GM12874 (cell line): ENCODE measurements at regions not wholly inside any gene's neighbourhood (a gene's known extent, or its start where the extent isn't known, plus 50 kb on each side); places are given as distances from the start of the nearest gene placed in this dataset.

Experiments
- TF ChIP-seq, protein P1 (sequence below): IDR thresholded peaks from 2 replicates; pipeline ENCODE4 v1.5.1; 2011; ENCODE audit warnings: low read depth, mild to moderate bottlenecking, control low read depth, low read length, moderate library complexity; ENCODE audit not compliant: insufficient read depth

DNA sequence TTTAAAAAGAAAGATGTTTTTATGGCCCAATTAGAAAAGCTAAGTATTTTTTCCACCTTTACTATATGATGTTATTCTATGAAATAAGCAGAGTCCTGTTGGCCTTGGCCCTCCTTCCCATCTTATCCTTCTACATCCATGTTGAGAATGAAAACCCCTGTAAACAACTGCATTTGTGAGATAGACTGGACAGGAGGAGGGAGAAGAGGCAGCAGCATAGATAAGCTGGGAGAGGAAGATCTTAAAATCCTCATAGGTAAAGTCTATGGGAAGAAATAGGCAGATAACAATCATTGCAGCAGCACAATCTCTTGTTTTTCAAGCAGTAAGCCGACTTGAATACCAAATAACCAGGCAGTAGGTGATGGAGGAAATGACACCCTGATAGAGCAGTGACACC, 207.6 kb upstream of the PARD3B start:
- TF ChIP-seq, protein P1, sequence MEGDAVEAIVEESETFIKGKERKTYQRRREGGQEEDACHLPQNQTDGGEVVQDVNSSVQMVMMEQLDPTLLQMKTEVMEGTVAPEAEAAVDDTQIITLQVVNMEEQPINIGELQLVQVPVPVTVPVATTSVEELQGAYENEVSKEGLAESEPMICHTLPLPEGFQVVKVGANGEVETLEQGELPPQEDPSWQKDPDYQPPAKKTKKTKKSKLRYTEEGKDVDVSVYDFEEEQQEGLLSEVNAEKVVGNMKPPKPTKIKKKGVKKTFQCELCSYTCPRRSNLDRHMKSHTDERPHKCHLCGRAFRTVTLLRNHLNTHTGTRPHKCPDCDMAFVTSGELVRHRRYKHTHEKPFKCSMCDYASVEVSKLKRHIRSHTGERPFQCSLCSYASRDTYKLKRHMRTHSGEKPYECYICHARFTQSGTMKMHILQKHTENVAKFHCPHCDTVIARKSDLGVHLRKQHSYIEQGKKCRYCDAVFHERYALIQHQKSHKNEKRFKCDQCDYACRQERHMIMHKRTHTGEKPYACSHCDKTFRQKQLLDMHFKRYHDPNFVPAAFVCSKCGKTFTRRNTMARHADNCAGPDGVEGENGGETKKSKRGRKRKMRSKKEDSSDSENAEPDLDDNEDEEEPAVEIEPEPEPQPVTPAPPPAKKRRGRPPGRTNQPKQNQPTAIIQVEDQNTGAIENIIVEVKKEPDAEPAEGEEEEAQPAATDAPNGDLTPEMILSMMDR: no peak

DNA sequence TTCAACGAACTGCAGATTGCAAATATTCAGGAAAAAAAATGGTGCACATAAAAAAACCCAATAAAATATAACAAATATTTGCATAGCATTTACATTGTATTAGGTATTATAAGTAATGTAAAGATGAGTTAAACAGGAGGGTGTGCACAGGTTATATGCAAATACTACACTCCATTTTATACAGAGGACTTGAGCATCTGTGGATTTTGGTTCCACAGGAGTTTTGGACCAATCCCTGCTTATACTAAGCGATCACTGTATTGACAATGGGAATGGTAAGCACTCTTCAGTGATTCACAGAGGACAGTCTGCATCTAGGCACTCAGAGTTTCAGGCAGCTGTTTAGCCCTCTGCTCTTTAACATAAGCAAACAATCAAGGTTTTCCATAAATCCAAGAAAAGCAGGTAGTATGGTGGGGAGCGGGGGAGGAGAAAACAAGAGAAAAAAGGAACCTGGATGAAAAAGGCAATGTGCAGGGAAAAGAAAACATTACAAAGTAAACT, 206.0 kb upstream of the PARD3B start:
- TF ChIP-seq, protein P1: no peak

DNA sequence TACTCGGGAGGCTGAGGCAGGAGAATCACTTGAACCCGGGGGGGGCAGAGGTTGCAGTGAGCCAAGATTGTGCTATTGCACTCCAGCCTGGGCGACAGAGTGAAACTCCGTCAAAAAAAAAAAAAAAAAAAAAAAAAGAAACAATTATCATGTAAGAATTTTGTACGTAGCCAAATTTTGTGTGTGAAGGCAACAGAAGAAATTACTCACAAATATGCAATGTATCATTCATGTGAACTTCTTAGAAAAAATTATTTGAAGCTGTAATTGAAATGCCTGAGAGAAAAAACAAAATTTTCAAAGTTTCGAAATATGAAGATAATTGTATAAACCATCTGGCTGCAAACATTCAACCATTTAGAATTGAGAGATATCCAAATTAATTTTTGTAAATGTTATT, 204.8 kb upstream of the PARD3B start:
- TF ChIP-seq, protein P1: no peak

DNA sequence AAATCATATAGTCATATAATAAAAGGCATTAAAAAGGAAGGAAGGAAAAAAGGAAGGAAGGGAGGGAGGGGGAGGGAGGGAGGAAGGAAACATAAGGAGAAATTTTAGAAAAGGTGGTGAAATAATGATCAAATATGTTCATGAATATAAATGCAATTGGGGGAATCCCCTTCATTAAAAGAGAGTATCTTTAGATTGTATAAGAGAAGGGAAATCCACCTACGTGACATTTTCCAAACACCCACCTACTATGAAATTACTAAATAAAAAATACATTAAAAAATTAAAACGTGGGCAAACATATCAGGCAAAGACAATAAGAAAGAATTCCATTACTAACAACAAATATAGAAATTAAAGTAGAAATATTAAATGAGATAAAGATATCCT, 203.4 kb upstream of the PARD3B start:
- TF ChIP-seq, protein P1: no peak

DNA sequence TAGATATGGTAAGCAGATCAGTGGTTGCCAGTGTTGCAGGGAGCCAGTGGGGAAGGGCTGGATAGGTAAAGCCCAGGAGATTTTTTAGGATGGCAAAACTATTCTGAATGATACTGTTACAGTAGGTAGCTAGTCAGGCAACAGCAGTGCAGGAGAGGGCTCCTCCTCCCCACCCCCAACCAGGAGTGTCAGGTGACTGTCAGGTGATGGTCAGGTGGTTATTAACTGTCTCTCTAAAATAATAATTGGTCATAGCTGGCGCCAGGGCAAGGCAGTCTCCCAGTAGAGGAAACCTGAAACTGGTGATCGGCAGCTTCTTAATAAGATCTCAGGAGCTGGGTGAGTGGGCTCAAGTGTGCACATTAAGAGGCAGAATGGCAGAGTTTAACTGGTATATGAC, 201.6 kb upstream of the PARD3B start:
- TF ChIP-seq, protein P1: no peak

DNA sequence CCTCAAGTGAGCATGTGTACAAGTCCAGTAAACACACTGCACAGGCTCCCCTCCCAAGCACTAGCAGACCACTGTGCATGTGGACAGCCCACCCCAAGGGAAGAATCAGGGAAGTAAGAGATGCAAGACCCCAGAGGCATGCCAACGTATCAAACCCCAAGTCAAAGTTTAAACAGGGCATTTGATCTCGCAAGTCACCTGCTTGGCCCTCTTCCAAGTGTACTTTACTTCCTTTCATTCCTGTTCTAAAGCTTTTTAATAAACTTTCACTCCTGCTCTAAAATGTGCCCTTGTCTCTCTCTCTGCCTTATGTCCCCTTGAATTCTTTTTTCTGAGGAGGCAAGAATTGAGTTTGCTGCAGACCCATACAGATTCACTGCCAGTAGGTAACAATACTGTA, 201.2 kb upstream of the PARD3B start:
- TF ChIP-seq, protein P1: no peak

DNA sequence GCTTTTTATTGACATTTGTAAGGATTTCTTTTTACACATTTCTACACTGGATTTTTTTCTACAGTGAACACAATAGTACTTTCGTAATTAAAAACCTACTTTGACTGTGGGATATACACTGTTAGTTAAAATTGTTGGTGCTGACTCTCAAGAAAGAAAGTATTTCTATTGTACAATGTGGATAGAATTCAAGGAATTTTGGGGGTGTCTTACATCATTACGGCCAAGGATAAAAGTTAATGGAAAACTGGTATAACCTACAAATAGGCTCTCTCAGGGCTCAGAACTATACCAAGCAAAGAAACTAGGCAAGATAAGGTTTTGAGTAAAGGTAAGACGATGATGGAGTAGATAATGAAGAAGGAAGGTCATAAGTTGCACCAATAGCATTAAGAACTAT, 198.4 kb upstream of the PARD3B start:
- TF ChIP-seq, protein P1: no peak

DNA sequence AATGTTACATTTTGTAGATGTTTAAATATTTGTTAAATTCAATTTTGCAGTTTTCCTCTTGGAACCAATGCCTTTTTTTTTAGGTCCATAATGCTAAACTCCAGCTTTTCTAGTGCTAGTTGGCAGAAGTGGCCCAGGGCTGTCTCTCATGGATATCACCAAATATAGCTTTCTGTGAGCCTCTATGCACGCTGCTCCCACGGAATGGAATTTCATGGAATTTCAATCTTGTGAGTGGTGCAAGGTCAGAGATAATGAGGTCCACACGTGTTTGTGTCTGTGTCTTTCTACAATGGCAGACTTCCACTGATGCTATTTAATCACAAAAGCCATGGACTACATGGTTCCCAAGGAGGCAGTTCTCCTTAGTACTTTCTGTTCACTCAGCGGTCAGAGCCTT, 191.5 kb upstream of the PARD3B start:
- TF ChIP-seq, protein P1: no peak
